PC-3 (cell line): ENCODE measurements at regions not wholly inside any gene's neighbourhood (a gene's known extent, or its start where the extent isn't known, plus 50 kb on each side); places are given as distances from the start of the nearest gene placed in this dataset.

Experiments
- ATAC-seq: fragments of 200-7000 bp; cut with Tn5 transposase; 2 replicates; pipeline ENCODE4 v1.9.1; 2020; ENCODE audit warnings: mild to moderate bottlenecking, moderate library complexity
- BruUV-seq: library from RNA; stranded (reverse); fragments of 400-500 nt; replicated peaks from 2 replicates; lab custom pipeline; 2021; lab: Mats Ljungman, UMichigan
- CTCF ChIA-PET: fragments of 300-600 bp; sonication (Branson Sonifier 250); formaldehyde crosslinking; loops from one replicate; lab custom pipeline; 2022; ENCODE audit warnings: antibody characterized with exemption; lab: Charles Lee
- POLR2A ChIA-PET: fragments of 300-600 bp; sonication (Branson Sonifier 250); formaldehyde crosslinking; loops from one replicate; lab custom pipeline; 2022; ENCODE audit warnings: antibody characterized with exemption; ENCODE audit not compliant: unreplicated experiment; lab: Charles Lee
- DNase-seq: peaks from one replicate; pipeline ENCODE4 v3.0.0-alpha.2; 2015
- H2AFZ ChIP-seq: fragments of 300-600 bp; sonication (generic); 2 replicates; pipeline ENCODE4 v1.6.0; 2016; ENCODE audit warnings: antibody characterized with exemption, low read length
- H3F3A ChIP-seq: fragments of 300-600 bp; sonication (generic); one replicate; pipeline ENCODE4 v1.6.0; 2017; ENCODE audit warnings: antibody characterized with exemption, low read length, control low read depth, mild to moderate bottlenecking; ENCODE audit not compliant: unreplicated experiment
- H3K27ac ChIP-seq: fragments of 300-600 bp; sonication (generic); 2 replicates; pipeline ENCODE4 v1.5.1; 2016; ENCODE audit warnings: mild to moderate bottlenecking, low read length
- H3K27me3 ChIP-seq: fragments of 300-600 bp; sonication (generic); 2 replicates; pipeline ENCODE4 v1.6.1; 2016; ENCODE audit warnings: low read length, mixed read lengths
- H3K36me3 ChIP-seq: fragments of 300-600 bp; sonication (generic); 2 replicates; pipeline ENCODE4 v1.6.1; 2016; ENCODE audit warnings: low read depth, mixed run types, low read length, mixed read lengths
- H3K4me1 ChIP-seq: fragments of 300-600 bp; sonication (generic); 2 replicates; pipeline ENCODE4 v1.5.1; 2016; ENCODE audit warnings: low read length; ENCODE audit not compliant: insufficient read depth
- H3K4me2 ChIP-seq: fragments of 300-600 bp; sonication (generic); 2 replicates; pipeline ENCODE4 v1.6.0; 2016; ENCODE audit warnings: low read length
- H3K4me3 ChIP-seq: fragments of 300-600 bp; sonication (generic); 2 replicates; pipeline ENCODE4 v1.5.1; 2016; ENCODE audit warnings: mild to moderate bottlenecking, low read length, mixed read lengths
- H3K79me2 ChIP-seq: fragments of 300-600 bp; sonication (generic); 2 replicates; pipeline ENCODE4 v1.6.1; 2017; ENCODE audit warnings: low read length, mixed read lengths
- H3K9ac ChIP-seq: fragments of 300-600 bp; sonication (generic); 2 replicates; pipeline ENCODE4 v1.6.0; 2016; ENCODE audit warnings: mild to moderate bottlenecking, low read length
- H3K9me2 ChIP-seq: fragments of 300-600 bp; sonication (generic); replicated peaks from 2 replicates; pipeline ENCODE4 v1.6.1; 2016; ENCODE audit warnings: mixed run types, low read length, mixed read lengths
- H3K9me3 ChIP-seq: fragments of 300-600 bp; sonication (generic); 2 replicates; pipeline ENCODE4 v1.6.1; 2016; ENCODE audit warnings: low read length, mixed read lengths
- H4K20me1 ChIP-seq: fragments of 300-600 bp; sonication (generic); 2 replicates; pipeline ENCODE4 v1.6.1; 2016; ENCODE audit warnings: low read length, mixed read lengths
- CTCF ChIP-seq: fragments of 300-600 bp; sonication (generic); conservative IDR thresholded peaks from 2 replicates; pipeline ENCODE4 v1.5.1; 2017; ENCODE audit warnings: antibody characterized with exemption, low read depth, mild to moderate bottlenecking, low read length
- EZH2 ChIP-seq: fragments of 300-600 bp; sonication (generic); IDR thresholded peaks from one replicate; pipeline ENCODE4 v1.6.1; 2017; ENCODE audit warnings: antibody characterized with exemption, mild to moderate bottlenecking, low read length; ENCODE audit not compliant: unreplicated experiment
- EZH2phosphoT487 ChIP-seq: fragments of 300-600 bp; sonication (generic); IDR thresholded peaks from 2 replicates; pipeline ENCODE4 v1.6.1; 2018; ENCODE audit warnings: mild to moderate bottlenecking, antibody characterized with exemption, low read length, borderline replicate concordance
- intact Hi-C: fragments of 100-400 bp; cut with micrococcal nuclease; formaldehyde crosslinking; loops from 2 replicates; pipeline ENCODE4 v1.9.0; 2023

GRCh38 chr19:28940751-28941500 lies 272.0 kb downstream of the UQCRFS1 start:
- no peak for ATAC-seq
- no TSS peak for BruUV-seq
- CTCF ChIA-PET = no interaction called here

GRCh38 chr19:28939236-28939635 lies 273.7 kb downstream of the UQCRFS1 start:
- H4K20me1 ChIP-seq = no peaks in the 10 kb centered on the region
- BruUV-seq = no TSS peak

More at GRCh38 chr19:28940751-28941500, 272.0 kb downstream of the UQCRFS1 start:
- Histone ChIP-seq H3K9me3 (no peaks in the 10 kb centered on the region), H3K4me1 (no peaks in the 10 kb centered on the region), H3K4me3 (no peak overlapping the region), H3K79me2 (no peaks in the 10 kb centered on the region), H3K9ac (no peak overlapping the region), H3K4me2 (no peak overlapping the region), H3F3A (no peaks in the 10 kb centered on the region), H3K36me3 (no peaks in the 10 kb centered on the region), H3K27me3 (no peaks in the 10 kb centered on the region), H3K9me2 (no peaks in the 10 kb centered on the region), H3K27ac (no peak overlapping the region), H2AFZ (no peak overlapping the region), H4K20me1 (no peaks in the 10 kb centered on the region)
- POLR2A ChIA-PET = no interaction called here
- intact Hi-C loops = no loop called here
- no peak for DNase-seq
- TF ChIP-seq CTCF = no peak
- no peak for TF ChIP-seq EZH2
- no peak for TF ChIP-seq EZH2phosphoT487

More at GRCh38 chr19:28939236-28939635, 273.7 kb downstream of the UQCRFS1 start:
- DNase-seq = no peak
- Histone ChIP-seq H3K4me2 (no peak overlapping the region), H3K27ac (no peak overlapping the region), H3K36me3 (no peaks in the 10 kb centered on the region), H3K9me2 (no peaks in the 10 kb centered on the region), H3F3A (no peaks in the 10 kb centered on the region), H3K4me3 (no peak overlapping the region), H2AFZ (no peak overlapping the region), H3K27me3 (no peaks in the 10 kb centered on the region), H3K79me2 (no peaks in the 10 kb centered on the region), H3K4me1 (no peaks in the 10 kb centered on the region), H3K9ac (no peak overlapping the region), H3K9me3 (no peaks in the 10 kb centered on the region)
- no peak for ATAC-seq
- intact Hi-C loops = no loop called here
- TF ChIP-seq CTCF = no peak
- no peak for TF ChIP-seq EZH2
- TF ChIP-seq EZH2phosphoT487 = no peak
- ChIA-PET CTCF (no interaction called here), POLR2A (no interaction called here)
